Inflammatory macrophage treated with lipopolysaccharide for 4 hours (primary cell): ENCODE measurements at regions not wholly inside any gene's neighbourhood (a gene's known extent, or its start where the extent isn't known, plus 50 kb on each side); places are given as distances from the start of the nearest gene placed in this dataset.
"Not testable (repeated sequence)": the region's sequence is repeated elsewhere in the genome, so short reads cannot be mapped to it uniquely, and the experiment has no call there.

Source experiments
- DNase-seq: peaks from one replicate; pipeline ENCODE4 v3.0.0-alpha.2; 2020

- not testable (repeated sequence) for DNase-seq
Observed at GRCh38 chr4:123605797-123606196, 209.2 kb downstream of the SPRY1 start.

GRCh38 chr4:123606336-123606735 lies 209.7 kb downstream of the SPRY1 start:
- no peak for DNase-seq

- peak; percentile 65 for DNase-seq
Observed at GRCh38 chr4:123606946-123607542, 210.4 kb downstream of the SPRY1 start.

- no peak for DNase-seq
Observed at GRCh38 chr4:123609829-123610228, 213.2 kb downstream of the SPRY1 start.

- DNase-seq, result no peak
Observed at GRCh38 chr4:123613586-123614344, 217.2 kb downstream of the SPRY1 start.

GRCh38 chr4:123615901-123616300 lies 219.3 kb downstream of the SPRY1 start:
- DNase-seq, result no peak

- DNase-seq, result peak; percentile 87
Observed at GRCh38 chr4:123616951-123617461, 220.4 kb downstream of the SPRY1 start.

GRCh38 chr4:123617791-123618190 lies 221.2 kb downstream of the SPRY1 start:
- no peak for DNase-seq

GRCh38 chr4:123618606-123619005 lies 222.0 kb downstream of the SPRY1 start:
- DNase-seq, result peak; percentile 54

- DNase-seq, result no peak
Observed at GRCh38 chr4:123619326-123619725, 222.7 kb downstream of the SPRY1 start.

GRCh38 chr4:123619895-123620294 lies 223.3 kb downstream of the SPRY1 start:
- no peak for DNase-seq

GRCh38 chr4:123621072-123621705 lies 224.6 kb downstream of the SPRY1 start:
- DNase-seq, result peak; percentile 65

- DNase-seq, result no peak
Observed at GRCh38 chr4:123622572-123622971, 226.0 kb downstream of the SPRY1 start.

GRCh38 chr4:123623611-123624010 lies 227.0 kb downstream of the SPRY1 start:
- no peak for DNase-seq

- DNase-seq, result peak; percentile 52
Observed at GRCh38 chr4:123624959-123625358, 228.4 kb downstream of the SPRY1 start.

- DNase-seq, result no peak
Observed at GRCh38 chr4:123628288-123628687, 231.7 kb downstream of the SPRY1 start.

- DNase-seq, result no peak
Observed at GRCh38 chr4:123631786-123632692, 235.4 kb downstream of the SPRY1 start.

GRCh38 chr4:123632693-123633030 lies 236.1 kb downstream of the SPRY1 start:
- DNase-seq, result no peak

GRCh38 chr4:123638834-123639233 lies 242.2 kb downstream of the SPRY1 start:
- DNase-seq, result no peak

- peak; percentile 15 for DNase-seq
Observed at GRCh38 chr4:123640271-123640670, 243.7 kb downstream of the SPRY1 start.

GRCh38 chr4:123640824-123641223 lies 244.2 kb downstream of the SPRY1 start:
- no peak for DNase-seq

- DNase-seq, result no peak
Observed at GRCh38 chr4:123643691-123644090, 247.1 kb downstream of the SPRY1 start.

GRCh38 chr4:123649250-123649644 lies 252.7 kb downstream of the SPRY1 start:
- no peak for DNase-seq
